NT2/D1 (cell line): ENCODE measurements at regions not wholly inside any gene's neighbourhood (a gene's known extent, or its start where the extent isn't known, plus 50 kb on each side); places are given as distances from the start of the nearest gene placed in this dataset.

ENCODE experiments used
- DNase-seq: peaks from one replicate; pipeline ENCODE4 v3.0.0-alpha.2; 2011; ENCODE audit warnings: low read depth, low spot score
- H3K27me3 ChIP-seq: 2 replicates; pipeline ENCODE4 v1.6.0; 2011; ENCODE audit warnings: mild to moderate bottlenecking; ENCODE audit not compliant: insufficient read length, insufficient read depth
- H3K36me3 ChIP-seq: 2 replicates; pipeline ENCODE4 v1.6.1; 2011; ENCODE audit warnings: mild to moderate bottlenecking, low read length, mixed read lengths; ENCODE audit not compliant: insufficient read depth, insufficient read length
- H3K4me1 ChIP-seq: 2 replicates; pipeline ENCODE4 v1.5.1; 2011; ENCODE audit not compliant: insufficient read depth, insufficient read length
- H3K4me3 ChIP-seq: 2 replicates; pipeline ENCODE4 v1.5.1; 2011; ENCODE audit warnings: low read depth; ENCODE audit not compliant: insufficient read length
- H3K9ac ChIP-seq: 2 replicates; pipeline ENCODE4 v1.6.0; 2011; ENCODE audit warnings: low read depth; ENCODE audit not compliant: insufficient read length
- H3K9me3 ChIP-seq: 2 replicates; pipeline ENCODE4 v1.5.1; 2011; ENCODE audit warnings: mild to moderate bottlenecking, low read length; ENCODE audit not compliant: insufficient read depth
- SUZ12 ChIP-seq: IDR thresholded peaks from 2 replicates; pipeline ENCODE4 v1.6.1; 2011; ENCODE audit not compliant: insufficient read length, insufficient read depth; ENCODE audit errors: extremely low read depth
- YY1 ChIP-seq: IDR thresholded peaks from 2 replicates; pipeline ENCODE4 v1.6.1; 2011; ENCODE audit not compliant: insufficient read length, insufficient read depth
- ZNF274 ChIP-seq: IDR thresholded peaks from 2 replicates; pipeline ENCODE4 v1.6.1; 2011; ENCODE audit warnings: mild to moderate bottlenecking, low read depth, low read length

GRCh38 chr14:94690486-94690885 lies 78.3 kb downstream of the SERPINA3 start:
- DNase-seq = no peak
- H3K4me3 ChIP-seq = no peak overlapping the region
- H3K36me3 ChIP-seq = no peaks in the 10 kb centered on the region
- no peak overlapping the region for H3K9ac ChIP-seq
- H3K4me1 ChIP-seq = peaks cover 11% of the 10 kb centered on the region
- peaks cover 10% of the 10 kb centered on the region for H3K27me3 ChIP-seq
- no peaks in the 10 kb centered on the region for H3K9me3 ChIP-seq
- TF ChIP-seq SUZ12 = no peak
- no peak for TF ChIP-seq YY1
- TF ChIP-seq ZNF274 = no peak

DNA sequence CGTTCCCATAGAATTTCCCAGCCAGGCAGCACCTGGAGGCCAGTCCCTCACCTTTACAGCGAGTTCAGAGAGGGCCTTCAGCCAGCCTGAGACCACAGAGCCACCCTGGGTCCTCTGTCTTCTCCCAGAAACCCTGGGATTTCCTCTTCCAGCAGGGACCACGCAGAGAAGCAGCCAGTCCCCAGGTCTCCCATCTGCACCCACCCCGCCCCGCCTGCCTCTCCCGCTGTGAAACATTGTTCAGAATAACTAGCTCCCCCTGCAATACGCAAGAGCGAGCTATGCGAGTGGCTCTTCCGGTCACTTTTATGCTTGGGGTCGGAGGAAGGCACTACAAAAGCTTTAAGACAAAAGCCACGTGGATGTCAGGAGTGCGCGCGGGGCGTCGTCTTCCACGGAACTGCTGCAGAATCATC lies 77.8 kb downstream of the SERPINA3 start:
- H3K9ac ChIP-seq = peak overlapping the region; percentile 42
- H3K9me3 ChIP-seq = no peaks in the 10 kb centered on the region
- H3K4me3 ChIP-seq = no peak overlapping the region

DNA sequence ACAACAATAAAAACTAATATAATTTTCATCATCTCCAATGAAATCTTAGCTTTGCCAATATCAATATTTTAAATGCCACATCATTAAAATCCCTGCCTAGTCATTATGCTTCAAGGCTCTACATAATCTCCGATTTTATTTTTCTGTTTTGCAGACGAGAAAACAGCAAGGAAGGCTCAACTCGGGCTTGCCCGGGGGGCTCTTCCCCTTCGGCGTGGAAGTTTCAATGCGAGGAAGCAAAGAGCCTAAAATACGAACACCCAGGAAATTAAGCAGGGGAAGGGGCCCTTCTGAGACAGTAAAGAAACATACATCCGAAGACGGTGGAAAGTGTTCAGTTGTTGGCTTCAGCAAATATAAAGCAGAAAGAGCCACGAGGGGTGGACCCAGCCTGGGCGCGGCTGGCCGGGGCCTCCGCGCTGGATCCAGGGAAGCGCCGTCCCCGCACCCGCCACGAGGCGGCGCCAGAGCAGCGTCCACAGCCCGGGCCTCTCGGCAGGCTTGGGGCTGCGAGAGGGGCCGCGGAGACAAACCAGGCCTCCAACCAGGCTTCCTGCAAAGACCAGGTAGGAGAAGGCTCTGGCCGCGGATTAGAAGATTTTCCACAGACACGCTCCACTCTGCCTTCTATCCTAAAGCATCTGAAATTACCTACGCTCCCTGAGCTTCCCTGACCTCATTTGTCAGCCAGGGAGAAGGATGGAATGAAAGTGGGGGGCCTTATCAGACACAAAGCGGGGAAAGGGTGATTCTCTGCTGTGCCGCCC lies 77.2 kb downstream of the SERPINA3 start:
- Histone ChIP-seq H3K27me3 (peaks cover 10% of the 10 kb centered on the region), H3K4me1 (peaks cover 8% of the 10 kb centered on the region), H3K9ac (peak overlapping the region; percentile 42), H3K36me3 (no peaks in the 10 kb centered on the region), H3K4me3 (peak overlapping the region; percentile 8), H3K9me3 (no peaks in the 10 kb centered on the region)
- TF ChIP-seq YY1 (no peak), ZNF274 (no peak), SUZ12 (no peak)
- DNase-seq = peak; percentile 30

More for the DNA sequence above, 77.8 kb downstream of the SERPINA3 start:
- peaks cover 10% of the 10 kb centered on the region for H3K27me3 ChIP-seq
- no peaks in the 10 kb centered on the region for H3K36me3 ChIP-seq
- DNase-seq = no peak
- TF ChIP-seq ZNF274 (no peak), YY1 (no peak), SUZ12 (no peak)
- H3K4me1 ChIP-seq = peaks cover 10% of the 10 kb centered on the region

- H3K4me3 ChIP-seq = no peak overlapping the region
- peaks cover 9% of the 10 kb centered on the region for H3K4me1 ChIP-seq
- peaks cover 10% of the 10 kb centered on the region for H3K27me3 ChIP-seq
- H3K9ac ChIP-seq = no peak overlapping the region
- no peak for TF ChIP-seq SUZ12
- TF ChIP-seq ZNF274 = no peak
- no peak for TF ChIP-seq YY1
- H3K9me3 ChIP-seq = no peaks in the 10 kb centered on the region
- no peaks in the 10 kb centered on the region for H3K36me3 ChIP-seq
- DNase-seq = no peak
These were observed 74.4 kb downstream of the SERPINA3 start for GRCh38 chr14:94686511-94687160.

DNA sequence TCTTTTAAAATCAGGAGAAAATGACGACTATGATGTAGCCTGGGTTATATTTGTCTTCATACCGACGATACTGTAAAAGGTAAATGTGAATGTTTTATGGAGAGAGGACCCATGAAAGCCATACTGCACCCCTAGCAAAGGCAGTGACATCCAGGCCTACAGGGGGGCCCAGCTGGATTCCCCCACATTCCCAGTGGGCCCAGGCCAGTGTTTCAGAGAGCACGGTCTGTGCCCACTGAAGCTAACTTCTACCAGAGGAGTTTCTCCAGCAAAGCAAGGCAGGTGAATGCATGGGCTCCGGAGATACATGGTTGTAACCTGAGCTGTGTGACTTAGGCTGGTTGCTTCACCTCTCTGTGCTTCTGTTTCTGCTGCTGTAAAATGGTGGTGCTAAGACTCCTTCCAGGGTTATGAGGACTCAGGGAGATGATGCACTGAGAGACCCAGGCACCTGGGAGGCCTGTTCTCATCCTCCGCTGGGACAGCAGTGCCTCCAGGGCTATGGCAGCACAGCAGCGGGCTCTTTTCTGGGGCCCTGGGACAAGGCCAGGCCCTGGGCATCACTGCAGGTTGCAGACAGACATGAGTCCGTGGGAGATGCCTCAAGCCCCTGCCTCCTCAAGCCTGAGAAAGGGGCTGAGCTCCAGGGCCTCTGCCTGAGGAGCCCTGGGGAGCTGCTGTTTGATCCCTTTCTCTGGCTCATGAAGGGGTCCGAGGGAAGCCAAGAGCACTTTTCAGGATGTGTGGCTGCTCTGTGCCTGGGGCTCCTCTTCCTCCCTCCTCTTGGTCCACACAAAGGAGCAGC lies 73.7 kb downstream of the SERPINA3 start:
- no peak for DNase-seq
- TF ChIP-seq YY1 (no peak), SUZ12 (no peak), ZNF274 (no peak)
- Histone ChIP-seq H3K9ac (no peak overlapping the region), H3K4me3 (no peak overlapping the region), H3K36me3 (no peaks in the 10 kb centered on the region), H3K4me1 (peaks cover 9% of the 10 kb centered on the region), H3K9me3 (peaks cover 4% of the 10 kb centered on the region; the same call in 1 of the 2 replicates), H3K27me3 (peaks cover 7% of the 10 kb centered on the region)

GRCh38 chr14:94685166-94685581 lies 73.0 kb downstream of the SERPINA3 start:
- DNase-seq = no peak
- Histone ChIP-seq H3K9ac (no peak overlapping the region), H3K4me3 (no peak overlapping the region), H3K9me3 (peaks cover 5% of the 10 kb centered on the region; the same call in 1 of the 2 replicates), H3K36me3 (no peaks in the 10 kb centered on the region), H3K27me3 (no peaks in the 10 kb centered on the region), H3K4me1 (peaks cover 9% of the 10 kb centered on the region)
- TF ChIP-seq YY1 (no peak), SUZ12 (no peak), ZNF274 (no peak)
